Central memory CD8-positive, alpha-beta T cell (primary cell): ENCODE measurements at regions not wholly inside any gene's neighbourhood (a gene's known extent, or its start where the extent isn't known, plus 50 kb on each side); places are given as distances from the start of the nearest gene placed in this dataset.

ENCODE experiments used
- ATAC-seq: fragments of 150-1000 bp; cut with Tn5 transposase; replicated peaks from 2 replicates; pipeline ENCODE4 v1.10.0; 2022; ENCODE audit warnings: mild to moderate bottlenecking, moderate FRiP score, moderate number of reproducible peaks; ENCODE audit not compliant: poor library complexity, severe bottlenecking; ENCODE audit errors: extremely low read depth
- DNase-seq, 2 donors: peaks; one replicate each; pipeline ENCODE4 v3.0.0; 2021; ENCODE audit warnings: low spot score in 2 of 2
- H3K27ac Mint-ChIP-seq: one replicate; pipeline ENCODE4 v1.8.0; 2022; ENCODE audit warnings: low read depth, mild to moderate bottlenecking, moderate library complexity, mixed read lengths
- H3K27me3 Mint-ChIP-seq: one replicate; pipeline ENCODE4 v1.8.0; 2022; ENCODE audit warnings: mixed read lengths
- H3K36me3 Mint-ChIP-seq: one replicate; pipeline ENCODE4 v1.8.0; 2022; ENCODE audit warnings: mild to moderate bottlenecking, moderate library complexity, mixed read lengths; ENCODE audit not compliant: insufficient read depth
- H3K4me1 Mint-ChIP-seq: one replicate; pipeline ENCODE4 v1.8.0; 2022; ENCODE audit warnings: mixed read lengths
- H3K4me3 Mint-ChIP-seq: one replicate; pipeline ENCODE4 v1.8.0; 2022; ENCODE audit warnings: mild to moderate bottlenecking, moderate library complexity, mixed read lengths
- H3K9me3 Mint-ChIP-seq: one replicate; pipeline ENCODE4 v1.8.0; 2022; ENCODE audit warnings: mixed read lengths

- no peaks in the 10 kb centered on the region for H3K4me1 Mint-ChIP-seq
- no peak for ATAC-seq
Measured at GRCh38 chr4:133385161-133385954, 236.3 kb downstream of the PCDH10 start.

GRCh38 chr4:133379681-133380438 lies 230.8 kb downstream of the PCDH10 start:
- H3K9me3 Mint-ChIP-seq, result peaks cover 19% of the 10 kb centered on the region

More at GRCh38 chr4:133385161-133385954, 236.3 kb downstream of the PCDH10 start:
- Mint-ChIP-seq H3K4me3 (no peak overlapping the region), H3K9me3 (peaks cover 10% of the 10 kb centered on the region), H3K27ac (no peak overlapping the region), H3K36me3 (no peaks in the 10 kb centered on the region), H3K27me3 (no peaks in the 10 kb centered on the region)
- DNase-seq, result no peak

GRCh38 chr4:133377286-133377685 lies 228.2 kb downstream of the PCDH10 start:
- H3K27ac Mint-ChIP-seq, result no peak overlapping the region
- H3K36me3 Mint-ChIP-seq, result no peaks in the 10 kb centered on the region
- H3K27me3 Mint-ChIP-seq, result no peaks in the 10 kb centered on the region
- no peak for DNase-seq
- ATAC-seq, result no peak
- H3K9me3 Mint-ChIP-seq, result peaks cover 14% of the 10 kb centered on the region
- no peaks in the 10 kb centered on the region for H3K4me1 Mint-ChIP-seq
- no peak overlapping the region for H3K4me3 Mint-ChIP-seq

More at GRCh38 chr4:133379681-133380438, 230.8 kb downstream of the PCDH10 start:
- Mint-ChIP-seq H3K27ac (no peak overlapping the region), H3K4me3 (no peak overlapping the region), H3K4me1 (no peaks in the 10 kb centered on the region), H3K36me3 (no peaks in the 10 kb centered on the region), H3K27me3 (no peaks in the 10 kb centered on the region)
- ATAC-seq, result no peak
- DNase-seq, result no peak

GRCh38 chr4:133372699-133373098 lies 223.6 kb downstream of the PCDH10 start:
- Mint-ChIP-seq H3K9me3 (peaks cover 7% of the 10 kb centered on the region), H3K4me1 (no peaks in the 10 kb centered on the region), H3K36me3 (no peaks in the 10 kb centered on the region), H3K27me3 (no peaks in the 10 kb centered on the region), H3K27ac (no peak overlapping the region), H3K4me3 (no peak overlapping the region)
- no peak for DNase-seq
- no peak for ATAC-seq

GRCh38 chr4:133355633-133356032 lies 206.5 kb downstream of the PCDH10 start:
- Mint-ChIP-seq H3K36me3 (no peaks in the 10 kb centered on the region), H3K4me3 (no peak overlapping the region), H3K9me3 (peaks cover 43% of the 10 kb centered on the region), H3K27me3 (no peaks in the 10 kb centered on the region), H3K4me1 (no peaks in the 10 kb centered on the region), H3K27ac (no peak overlapping the region)
- ATAC-seq (no peak), DNase-seq (no peak)

- Mint-ChIP-seq H3K9me3 (peaks cover 25% of the 10 kb centered on the region), H3K36me3 (no peaks in the 10 kb centered on the region), H3K4me3 (no peak overlapping the region), H3K27me3 (no peaks in the 10 kb centered on the region), H3K27ac (no peak overlapping the region), H3K4me1 (no peaks in the 10 kb centered on the region)
- ATAC-seq, result no peak
- no peak for DNase-seq
Measured at GRCh38 chr4:133347409-133347808, 198.3 kb downstream of the PCDH10 start.

- ATAC-seq (no peak), DNase-seq (no peak)
- no peak overlapping the region for H3K4me3 Mint-ChIP-seq
- no peaks in the 10 kb centered on the region for H3K36me3 Mint-ChIP-seq
- no peaks in the 10 kb centered on the region for H3K27me3 Mint-ChIP-seq
- H3K27ac Mint-ChIP-seq, result no peak overlapping the region
- H3K4me1 Mint-ChIP-seq, result no peaks in the 10 kb centered on the region
- peaks cover 15% of the 10 kb centered on the region for H3K9me3 Mint-ChIP-seq
Measured at GRCh38 chr4:133324491-133324890, 175.4 kb downstream of the PCDH10 start.

GRCh38 chr4:133323670-133324069 lies 174.6 kb downstream of the PCDH10 start:
- H3K4me1 Mint-ChIP-seq, result no peaks in the 10 kb centered on the region
- H3K36me3 Mint-ChIP-seq, result no peaks in the 10 kb centered on the region
- no peak overlapping the region for H3K27ac Mint-ChIP-seq
- ATAC-seq, result no peak
- H3K27me3 Mint-ChIP-seq, result no peaks in the 10 kb centered on the region
- peaks cover 14% of the 10 kb centered on the region for H3K9me3 Mint-ChIP-seq
- H3K4me3 Mint-ChIP-seq, result no peak overlapping the region
- no peak for DNase-seq

- Mint-ChIP-seq H3K4me1 (no peaks in the 10 kb centered on the region), H3K4me3 (no peak overlapping the region), H3K27me3 (no peaks in the 10 kb centered on the region), H3K36me3 (no peaks in the 10 kb centered on the region), H3K27ac (no peak overlapping the region), H3K9me3 (peaks cover 11% of the 10 kb centered on the region)
- DNase-seq (no peak), ATAC-seq (no peak)
Measured at GRCh38 chr4:133320576-133321170, 171.6 kb downstream of the PCDH10 start.

- H3K4me1 Mint-ChIP-seq, result no peaks in the 10 kb centered on the region
- no peak overlapping the region for H3K4me3 Mint-ChIP-seq
- DNase-seq (no peak), ATAC-seq (no peak)
- no peaks in the 10 kb centered on the region for H3K27me3 Mint-ChIP-seq
- H3K27ac Mint-ChIP-seq, result no peak overlapping the region
- peaks cover 5% of the 10 kb centered on the region for H3K9me3 Mint-ChIP-seq
- H3K36me3 Mint-ChIP-seq, result no peaks in the 10 kb centered on the region
Measured at GRCh38 chr4:133316909-133317308, 167.8 kb downstream of the PCDH10 start.

- Mint-ChIP-seq H3K36me3 (no peaks in the 10 kb centered on the region), H3K27ac (no peak overlapping the region), H3K27me3 (no peaks in the 10 kb centered on the region), H3K4me3 (no peak overlapping the region), H3K4me1 (no peaks in the 10 kb centered on the region), H3K9me3 (peaks cover 11% of the 10 kb centered on the region)
- ATAC-seq, result no peak
- DNase-seq, result no peak
Measured at GRCh38 chr4:133314991-133315390, 165.9 kb downstream of the PCDH10 start.

- Mint-ChIP-seq H3K36me3 (no peaks in the 10 kb centered on the region), H3K4me3 (no peak overlapping the region), H3K27ac (no peak overlapping the region), H3K27me3 (no peaks in the 10 kb centered on the region), H3K9me3 (peaks cover 9% of the 10 kb centered on the region), H3K4me1 (no peaks in the 10 kb centered on the region)
- DNase-seq (no peak), ATAC-seq (no peak)
Measured at GRCh38 chr4:133287396-133287795, 138.3 kb downstream of the PCDH10 start.

- H3K4me1 Mint-ChIP-seq, result no peaks in the 10 kb centered on the region
- no peaks in the 10 kb centered on the region for H3K9me3 Mint-ChIP-seq
- no peaks in the 10 kb centered on the region for H3K36me3 Mint-ChIP-seq
- ATAC-seq, result no peak
- H3K4me3 Mint-ChIP-seq, result no peak overlapping the region
- H3K27ac Mint-ChIP-seq, result no peak overlapping the region
- no peak for DNase-seq
- H3K27me3 Mint-ChIP-seq, result no peaks in the 10 kb centered on the region
Measured at GRCh38 chr4:133278591-133278990, 129.5 kb downstream of the PCDH10 start.
